ENCODE measurements at regions not wholly inside any gene's neighbourhood (a gene's known extent, or its start where the extent isn't known, plus 50 kb on each side); places are given as distances from the start of the nearest gene placed in this dataset.

DNA sequence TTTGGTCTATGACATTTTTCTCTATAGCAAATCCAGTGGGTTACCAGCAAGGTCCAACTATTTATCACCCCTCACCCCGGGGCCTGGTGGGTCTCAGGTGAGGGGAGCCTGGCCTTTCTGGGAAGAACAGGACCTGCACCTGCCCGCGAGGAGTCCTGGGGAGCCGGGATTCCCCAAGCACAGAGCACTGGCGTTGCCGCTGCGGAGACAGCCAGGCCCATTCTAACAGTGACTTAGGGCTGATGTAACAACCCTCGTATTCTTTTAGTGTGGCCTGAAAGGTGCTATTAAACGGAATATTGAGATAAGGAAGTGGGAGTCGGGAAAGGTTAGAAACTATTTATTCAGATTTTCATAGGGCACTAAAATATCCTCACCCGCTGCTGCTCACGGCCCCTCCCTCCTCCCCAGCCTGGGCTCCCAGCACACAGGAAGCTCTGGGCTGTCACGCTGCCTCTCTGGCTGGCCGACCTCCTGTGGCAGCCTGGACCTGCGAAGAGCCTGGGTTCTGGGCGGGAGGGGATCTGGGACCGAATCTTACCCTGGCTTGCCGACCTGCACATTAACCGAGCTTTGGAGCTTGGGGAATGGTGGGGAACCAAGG, 141.2 kb downstream of the MIAT start:
- TF ChIP-seq, protein P1, sequence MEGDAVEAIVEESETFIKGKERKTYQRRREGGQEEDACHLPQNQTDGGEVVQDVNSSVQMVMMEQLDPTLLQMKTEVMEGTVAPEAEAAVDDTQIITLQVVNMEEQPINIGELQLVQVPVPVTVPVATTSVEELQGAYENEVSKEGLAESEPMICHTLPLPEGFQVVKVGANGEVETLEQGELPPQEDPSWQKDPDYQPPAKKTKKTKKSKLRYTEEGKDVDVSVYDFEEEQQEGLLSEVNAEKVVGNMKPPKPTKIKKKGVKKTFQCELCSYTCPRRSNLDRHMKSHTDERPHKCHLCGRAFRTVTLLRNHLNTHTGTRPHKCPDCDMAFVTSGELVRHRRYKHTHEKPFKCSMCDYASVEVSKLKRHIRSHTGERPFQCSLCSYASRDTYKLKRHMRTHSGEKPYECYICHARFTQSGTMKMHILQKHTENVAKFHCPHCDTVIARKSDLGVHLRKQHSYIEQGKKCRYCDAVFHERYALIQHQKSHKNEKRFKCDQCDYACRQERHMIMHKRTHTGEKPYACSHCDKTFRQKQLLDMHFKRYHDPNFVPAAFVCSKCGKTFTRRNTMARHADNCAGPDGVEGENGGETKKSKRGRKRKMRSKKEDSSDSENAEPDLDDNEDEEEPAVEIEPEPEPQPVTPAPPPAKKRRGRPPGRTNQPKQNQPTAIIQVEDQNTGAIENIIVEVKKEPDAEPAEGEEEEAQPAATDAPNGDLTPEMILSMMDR (IDR thresholded peaks at IDR 0.05) = no peak
- TF ChIP-seq POLR2A (IDR thresholded peaks at IDR 0.05) = no peak

All from suprapubic skin (tissue), 3 donors.